Right cardiac atrium (tissue), 5 donors: ENCODE measurements at regions not wholly inside any gene's neighbourhood (a gene's known extent, or its start where the extent isn't known, plus 50 kb on each side); places are given as distances from the start of the nearest gene placed in this dataset.

Experiments
- ATAC-seq, 2 donors: fragments of 200-7000 bp; cut with Tn5 transposase; one replicate each; pipeline versions ENCODE4 v1.8.0 to v1.9.1; 2020; ENCODE audit warnings: moderate library complexity in 2 of 2, mild to moderate bottlenecking in 1 of 2
- DNase-seq, 3 donors: peaks; one replicate each; pipeline ENCODE4 v3.0.0-alpha.2; 2020
- H3K27ac ChIP-seq: one replicate; pipeline ENCODE4 v1.5.1; 2013; ENCODE audit warnings: mild to moderate bottlenecking, low read length, control low read depth, moderate library complexity
- H3K27me3 ChIP-seq: one replicate; pipeline ENCODE4 v1.6.1; 2013; ENCODE audit not compliant: control insufficient read depth, insufficient read depth
- H3K4me1 ChIP-seq: one replicate; pipeline ENCODE4 v1.6.1; 2013; ENCODE audit warnings: low read length; ENCODE audit not compliant: control insufficient read depth, insufficient read depth
- H3K4me3 ChIP-seq: one replicate; pipeline ENCODE4 v1.5.1; 2013; ENCODE audit warnings: low read length, control low read depth
- H3K9me3 ChIP-seq: one replicate; pipeline ENCODE4 v1.6.1; 2013; ENCODE audit warnings: low read length; ENCODE audit not compliant: control insufficient read depth
- WGBS: extraction: QIAGEN DNeasy Blood & Tissue Kit; methylation state at CpG from one replicate; pipeline ENCODE4 v1.1.7; 2013; 5-methylcytosine and 5-hydroxymethylcytosine counted together
- intact Hi-C, 4 donors: fragments of 100-400 bp; cut with DNase I; formaldehyde crosslinking; loops; one replicate each; pipeline versions ENCODE4 v1.11.0 to v1.14.0; 2022 to 2023
- donor health status: healthy with polysubstance abuse.
- donor health status: DM: no; HTN: yes; CAD: no.
- donor health status: DM: no; HTN: no; CAD: no.
- donor health status: DM: no; HTN: yes; CAD: no; lungs with severe emphysema.
- donor health status: DM: yes; HTN: yes; CAD: no.

- no peaks in the 10 kb centered on the region for H3K9me3 ChIP-seq
- no peaks in the 10 kb centered on the region for H3K27me3 ChIP-seq
- DNase-seq (no peak), ATAC-seq (no peak)
- H3K4me3 ChIP-seq: no peak overlapping the region
- no peaks in the 10 kb centered on the region for H3K4me1 ChIP-seq
- 76% methylated on average over 2 of the region's 2 CpGs for WGBS
- no peak overlapping the region for H3K27ac ChIP-seq
- intact Hi-C loops: no loop called here
Measured at GRCh38 chr5:135208555-135208902, 174.5 kb upstream of the PITX1 start.

GRCh38 chr5:135207866-135208265 lies 173.8 kb upstream of the PITX1 start:
- H3K4me3 ChIP-seq: no peak overlapping the region
- H3K27me3 ChIP-seq: no peaks in the 10 kb centered on the region
- no peak overlapping the region for H3K27ac ChIP-seq
- no peaks in the 10 kb centered on the region for H3K9me3 ChIP-seq
- intact Hi-C loops: no loop called here
- no peak for ATAC-seq
- H3K4me1 ChIP-seq: no peaks in the 10 kb centered on the region
- no peak for DNase-seq
- WGBS: 59% methylated on average over 6 of the region's 6 CpGs

- Histone ChIP-seq H3K4me3 (no peak overlapping the region), H3K27me3 (peaks cover 2% of the 10 kb centered on the region), H3K27ac (no peak overlapping the region), H3K9me3 (no peaks in the 10 kb centered on the region), H3K4me1 (no peaks in the 10 kb centered on the region)
- DNase-seq (no peak), ATAC-seq (no peak)
- intact Hi-C loops: no loop called here
- WGBS: 83% methylated on average over 3 of the region's 3 CpGs
Measured at GRCh38 chr5:135206862-135207261, 172.8 kb upstream of the PITX1 start.

- Histone ChIP-seq H3K27me3 (peaks cover 2% of the 10 kb centered on the region), H3K27ac (no peak overlapping the region), H3K9me3 (no peaks in the 10 kb centered on the region), H3K4me1 (no peaks in the 10 kb centered on the region), H3K4me3 (no peak overlapping the region)
- 85% methylated on average over 3 of the region's 3 CpGs for WGBS
- DNase-seq (no peak), ATAC-seq (no peak)
- intact Hi-C loops: no loop called here
Measured at GRCh38 chr5:135205632-135206349, 171.8 kb upstream of the PITX1 start.

- ATAC-seq: no peak
- 52% methylated on average over 1 of the region's 1 CpG for WGBS
- Histone ChIP-seq H3K27ac (no peak overlapping the region), H3K9me3 (no peaks in the 10 kb centered on the region), H3K4me1 (no peaks in the 10 kb centered on the region), H3K27me3 (peaks cover 2% of the 10 kb centered on the region), H3K4me3 (no peak overlapping the region)
- intact Hi-C loops: no loop called here
- DNase-seq: no peak
Measured at GRCh38 chr5:135204151-135204600, 170.1 kb upstream of the PITX1 start.

GRCh38 chr5:135203593-135204036 lies 169.6 kb upstream of the PITX1 start:
- WGBS: 79% methylated on average over 4 of the region's 4 CpGs
- Histone ChIP-seq H3K27me3 (peaks cover 2% of the 10 kb centered on the region), H3K27ac (no peak overlapping the region), H3K4me3 (no peak overlapping the region), H3K4me1 (no peaks in the 10 kb centered on the region), H3K9me3 (no peaks in the 10 kb centered on the region)
- intact Hi-C loops: no loop called here
- ATAC-seq (no peak), DNase-seq (no peak)

- H3K9me3 ChIP-seq: no peaks in the 10 kb centered on the region
- H3K27ac ChIP-seq: no peak overlapping the region
- no peaks in the 10 kb centered on the region for H3K4me1 ChIP-seq
- DNase-seq: no peak
- no peak for ATAC-seq
- 93% methylated on average over 2 of the region's 2 CpGs for WGBS
- H3K27me3 ChIP-seq: peaks cover 2% of the 10 kb centered on the region
- intact Hi-C loops: no loop called here
- H3K4me3 ChIP-seq: no peak overlapping the region
Measured at GRCh38 chr5:135203019-135203418, 169.0 kb upstream of the PITX1 start.

- DNase-seq (no peak), ATAC-seq (no peak)
- Histone ChIP-seq H3K4me1 (no peaks in the 10 kb centered on the region), H3K4me3 (no peak overlapping the region), H3K9me3 (no peaks in the 10 kb centered on the region), H3K27me3 (peaks cover 2% of the 10 kb centered on the region), H3K27ac (no peak overlapping the region)
- intact Hi-C loops: no loop called here
- WGBS: 71% methylated on average over 1 of the region's 1 CpG
Measured at GRCh38 chr5:135199919-135200318, 165.9 kb upstream of the PITX1 start.

- H3K4me1 ChIP-seq: no peaks in the 10 kb centered on the region
- 57% methylated on average over 1 of the region's 1 CpG for WGBS
- intact Hi-C loops: no loop called here
- H3K27ac ChIP-seq: no peak overlapping the region
- DNase-seq (no peak), ATAC-seq (no peak)
- no peaks in the 10 kb centered on the region for H3K9me3 ChIP-seq
- no peak overlapping the region for H3K4me3 ChIP-seq
- no peaks in the 10 kb centered on the region for H3K27me3 ChIP-seq
Measured at GRCh38 chr5:135196483-135196882, 162.5 kb upstream of the PITX1 start.

- peak; percentile 12 to 37 for ATAC-seq
- peak in 1 of 3 donors; percentile 38 for DNase-seq
- WGBS: 51% methylated on average over 3 of the region's 3 CpGs
- Histone ChIP-seq H3K4me1 (no peaks in the 10 kb centered on the region), H3K27me3 (no peaks in the 10 kb centered on the region), H3K4me3 (no peak overlapping the region), H3K9me3 (no peaks in the 10 kb centered on the region), H3K27ac (no peak overlapping the region)
- intact Hi-C loops: no loop called here
Measured at GRCh38 chr5:135195270-135195608, 161.2 kb upstream of the PITX1 start.

GRCh38 chr5:135194573-135195269 lies 160.7 kb upstream of the PITX1 start:
- Histone ChIP-seq H3K4me3 (no peak overlapping the region), H3K27ac (no peak overlapping the region), H3K4me1 (no peaks in the 10 kb centered on the region), H3K27me3 (no peaks in the 10 kb centered on the region), H3K9me3 (no peaks in the 10 kb centered on the region)
- DNase-seq (peak; percentile 67 to 79 (median 68)), ATAC-seq (peak; percentile 49 to 58)
- WGBS: 56% methylated on average over 4 of the region's 4 CpGs
- intact Hi-C loops: no loop called here
